ENCODE measurements at regions not wholly inside any gene's neighbourhood (a gene's known extent, or its start where the extent isn't known, plus 50 kb on each side); places are given as distances from the start of the nearest gene placed in this dataset.
A peak's percentile ranks its signal among the peaks of the same experiment; 100 is the strongest.

DNA sequence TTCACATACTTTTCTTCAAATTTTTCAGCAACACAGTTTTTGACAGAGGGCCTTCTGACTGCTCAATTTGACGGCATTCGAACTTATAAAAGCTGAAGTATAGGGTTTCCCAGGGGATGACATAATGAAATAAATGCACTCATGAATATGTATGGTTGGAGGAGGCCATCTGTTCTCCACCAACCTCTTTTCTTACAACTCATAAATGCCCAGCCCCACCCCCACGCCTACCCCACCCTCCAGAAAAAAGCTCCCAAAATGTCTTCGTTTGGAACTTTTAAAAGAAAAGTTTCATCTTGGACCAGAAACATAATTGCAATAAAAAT is 211.6 kb upstream of the LRRN1 start:
- CTCF ChIA-PET, result no interaction called here
- TF ChIP-seq, protein P1, sequence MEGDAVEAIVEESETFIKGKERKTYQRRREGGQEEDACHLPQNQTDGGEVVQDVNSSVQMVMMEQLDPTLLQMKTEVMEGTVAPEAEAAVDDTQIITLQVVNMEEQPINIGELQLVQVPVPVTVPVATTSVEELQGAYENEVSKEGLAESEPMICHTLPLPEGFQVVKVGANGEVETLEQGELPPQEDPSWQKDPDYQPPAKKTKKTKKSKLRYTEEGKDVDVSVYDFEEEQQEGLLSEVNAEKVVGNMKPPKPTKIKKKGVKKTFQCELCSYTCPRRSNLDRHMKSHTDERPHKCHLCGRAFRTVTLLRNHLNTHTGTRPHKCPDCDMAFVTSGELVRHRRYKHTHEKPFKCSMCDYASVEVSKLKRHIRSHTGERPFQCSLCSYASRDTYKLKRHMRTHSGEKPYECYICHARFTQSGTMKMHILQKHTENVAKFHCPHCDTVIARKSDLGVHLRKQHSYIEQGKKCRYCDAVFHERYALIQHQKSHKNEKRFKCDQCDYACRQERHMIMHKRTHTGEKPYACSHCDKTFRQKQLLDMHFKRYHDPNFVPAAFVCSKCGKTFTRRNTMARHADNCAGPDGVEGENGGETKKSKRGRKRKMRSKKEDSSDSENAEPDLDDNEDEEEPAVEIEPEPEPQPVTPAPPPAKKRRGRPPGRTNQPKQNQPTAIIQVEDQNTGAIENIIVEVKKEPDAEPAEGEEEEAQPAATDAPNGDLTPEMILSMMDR (conservative IDR thresholded peaks at IDR 0.05; ENCODE audit: low read depth, low read length), result no peak
- no peak overlapping the region for H3K27ac ChIP-seq (ENCODE audit: low read depth, low read length, poor library complexity, severe bottlenecking)
- POLR2A ChIA-PET (ENCODE audit: low non-redundant PET), result no interaction called here
- BruUV-seq (replicated peaks), result no TSS peak
- no peaks in the 10 kb centered on the region for H3K36me3 ChIP-seq (ENCODE audit: insufficient read depth, low read length, poor library complexity, severe bottlenecking)
- peak; percentile 2 for DNase-seq (ENCODE audit: low spot score)
- no peaks in the 10 kb centered on the region for H3K4me1 ChIP-seq (ENCODE audit: insufficient read depth, low read length, poor library complexity, severe bottlenecking)
- no peak overlapping the region for H3K4me3 ChIP-seq (ENCODE audit: low read depth, low read length, poor library complexity, severe bottlenecking)
- peaks cover 5% of the 10 kb centered on the region for H3K9me3 ChIP-seq (ENCODE audit: low read depth, low read length, poor library complexity, severe bottlenecking)
- intact Hi-C loops (cut with micrococcal nuclease; ENCODE audit: unreplicated experiment), result no loop called here
- no peaks in the 10 kb centered on the region for H3K27me3 ChIP-seq (replicated peaks; ENCODE audit: insufficient read depth, low read depth, low read length, poor library complexity)

DNA sequence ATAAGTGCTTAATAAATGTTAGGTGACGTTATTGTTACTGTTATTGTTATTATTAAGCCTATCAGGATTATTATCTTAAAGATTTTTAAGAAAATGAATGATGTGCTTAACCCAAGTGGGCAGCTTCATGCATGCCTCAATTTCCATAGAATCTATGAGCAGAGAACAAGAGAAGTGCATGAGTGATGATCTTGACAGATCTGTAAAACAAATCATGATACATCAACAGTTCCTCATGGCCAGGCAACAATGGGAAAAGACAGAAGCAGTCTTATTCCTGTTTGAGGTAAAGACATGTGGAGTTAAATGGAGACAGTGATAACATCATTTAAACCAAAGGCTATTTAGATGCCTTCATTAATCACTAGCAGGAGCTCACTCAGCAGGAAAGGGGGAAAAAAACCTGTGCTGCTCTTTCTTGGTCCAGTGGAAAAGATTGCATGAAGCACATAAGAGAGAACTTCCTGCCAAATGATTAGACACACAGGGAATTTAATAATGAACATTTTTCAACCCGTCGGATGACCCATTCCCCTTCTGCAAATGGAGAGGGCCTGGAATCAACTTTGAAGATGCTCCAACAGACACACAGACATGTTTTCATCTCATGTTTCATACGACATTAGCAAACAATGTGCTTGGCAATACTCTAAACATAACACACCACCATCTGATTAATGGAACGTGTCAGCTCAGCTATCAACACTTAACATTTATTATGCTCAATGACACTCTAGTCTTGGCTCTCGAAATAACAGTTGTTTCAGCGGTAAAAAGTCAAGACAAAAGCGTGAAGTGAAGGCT is 212.2 kb upstream of the LRRN1 start:
- ChIA-PET CTCF (no interaction called here), POLR2A (ENCODE audit: low non-redundant PET) (no interaction called here)
- H3K36me3 ChIP-seq (ENCODE audit: insufficient read depth, low read length, poor library complexity, severe bottlenecking), result no peaks in the 10 kb centered on the region
- peaks cover 5% of the 10 kb centered on the region for H3K9me3 ChIP-seq (ENCODE audit: low read depth, low read length, poor library complexity, severe bottlenecking)
- H3K27ac ChIP-seq (ENCODE audit: low read depth, low read length, poor library complexity, severe bottlenecking), result no peak overlapping the region
- no TSS peak for BruUV-seq (replicated peaks)
- H3K27me3 ChIP-seq (replicated peaks; ENCODE audit: insufficient read depth, low read depth, low read length, poor library complexity), result no peaks in the 10 kb centered on the region
- H3K4me3 ChIP-seq (ENCODE audit: low read depth, low read length, poor library complexity, severe bottlenecking), result no peak overlapping the region
- intact Hi-C loops (cut with micrococcal nuclease; ENCODE audit: unreplicated experiment), result no loop called here
- TF ChIP-seq, protein P1 (conservative IDR thresholded peaks at IDR 0.05; ENCODE audit: low read depth, low read length), result no peak
- no peak for TF ChIP-seq EZH2 (IDR thresholded peaks at IDR 0.05; ENCODE audit: borderline replicate concordance, low read depth, low read length, poor library complexity, severe bottlenecking)
- H3K4me1 ChIP-seq (ENCODE audit: insufficient read depth, low read length, poor library complexity, severe bottlenecking), result no peaks in the 10 kb centered on the region
- DNase-seq (ENCODE audit: low spot score), result no peak

DNA sequence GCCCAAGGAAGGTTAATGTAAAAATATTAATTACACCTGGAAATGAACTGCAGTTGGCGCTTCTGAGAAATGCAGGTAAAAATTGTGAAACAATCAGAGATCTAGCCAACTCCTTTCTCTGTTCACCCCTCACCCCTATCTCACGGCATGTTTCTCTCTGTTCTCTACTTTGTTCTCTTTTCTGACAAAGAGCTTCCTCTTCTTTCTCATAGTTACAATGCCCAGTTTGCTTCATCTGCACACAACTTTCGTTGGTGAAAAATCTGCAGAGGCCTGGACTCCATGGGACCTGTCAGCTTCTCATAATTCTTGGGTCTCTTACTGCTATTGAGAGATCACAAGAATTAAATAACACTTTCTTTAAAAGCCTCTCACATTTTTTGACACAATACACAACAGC is 212.9 kb upstream of the LRRN1 start:
- CTCF ChIA-PET, result no interaction called here

More for the DNA sequence above, 212.9 kb upstream of the LRRN1 start:
- BruUV-seq (replicated peaks), result no TSS peak
- Histone ChIP-seq H3K4me3 (ENCODE audit: low read depth, low read length, poor library complexity, severe bottlenecking) (no peak overlapping the region), H3K27me3 (replicated peaks; ENCODE audit: insufficient read depth, low read depth, low read length, poor library complexity) (no peaks in the 10 kb centered on the region), H3K27ac (ENCODE audit: low read depth, low read length, poor library complexity, severe bottlenecking) (no peak overlapping the region), H3K9me3 (ENCODE audit: low read depth, low read length, poor library complexity, severe bottlenecking) (peaks cover 5% of the 10 kb centered on the region), H3K36me3 (ENCODE audit: insufficient read depth, low read length, poor library complexity, severe bottlenecking) (no peaks in the 10 kb centered on the region), H3K4me1 (ENCODE audit: insufficient read depth, low read length, poor library complexity, severe bottlenecking) (no peaks in the 10 kb centered on the region)
- intact Hi-C loops (cut with micrococcal nuclease; ENCODE audit: unreplicated experiment), result no loop called here
- TF ChIP-seq, protein P1 (conservative IDR thresholded peaks at IDR 0.05; ENCODE audit: low read depth, low read length), result no peak
- TF ChIP-seq EZH2 (IDR thresholded peaks at IDR 0.05; ENCODE audit: borderline replicate concordance, low read depth, low read length, poor library complexity, severe bottlenecking), result no peak
- POLR2A ChIA-PET (ENCODE audit: low non-redundant PET), result no interaction called here
- no peak for DNase-seq (ENCODE audit: low spot score)

Measured in A673 (cell line).